CD4-positive, alpha-beta T cell treated with Interleukin-1 beta for 1 hour (primary cell): ENCODE measurements at regions not wholly inside any gene's neighbourhood (a gene's known extent, or its start where the extent isn't known, plus 50 kb on each side); places are given as distances from the start of the nearest gene placed in this dataset.
"Not testable (repeated sequence)": the region's sequence is repeated elsewhere in the genome, so short reads cannot be mapped to it uniquely, and the experiment has no call there.

Experiments used
- DNase-seq, 2 donors: peaks; one replicate each; pipeline ENCODE4 v3.0.0-alpha.2; 2020 to 2022

- DNase-seq = no peak
These were observed 335.0 kb downstream of the PCNX1 start for GRCh38 chr14:71242237-71242748.

GRCh38 chr14:71243697-71244096 lies 336.4 kb downstream of the PCNX1 start:
- no peak for DNase-seq

GRCh38 chr14:71244341-71244740 lies 337.1 kb downstream of the PCNX1 start:
- DNase-seq = no peak

GRCh38 chr14:71245659-71246361 lies 338.6 kb downstream of the PCNX1 start:
- DNase-seq = no peak

GRCh38 chr14:71246539-71246938 lies 339.3 kb downstream of the PCNX1 start:
- DNase-seq = no peak

- no peak for DNase-seq
These were observed 339.8 kb downstream of the PCNX1 start for GRCh38 chr14:71247106-71247505.

- DNase-seq = no peak
These were observed 340.9 kb downstream of the PCNX1 start for GRCh38 chr14:71248194-71248593.

- DNase-seq = no peak
These were observed 343.1 kb downstream of the PCNX1 start for GRCh38 chr14:71250347-71250746.

- no peak for DNase-seq
These were observed 343.5 kb downstream of the PCNX1 start for GRCh38 chr14:71250791-71251190.

GRCh38 chr14:71254091-71254719 lies 346.9 kb downstream of the PCNX1 start:
- DNase-seq = not testable (repeated sequence)

- no peak for DNase-seq
These were observed 353.9 kb downstream of the PCNX1 start for GRCh38 chr14:71261206-71261605.

GRCh38 chr14:71262441-71262840 lies 355.2 kb downstream of the PCNX1 start:
- DNase-seq = no peak

GRCh38 chr14:71264260-71264659 lies 357.0 kb downstream of the PCNX1 start:
- no peak for DNase-seq

- DNase-seq = no peak
These were observed 359.8 kb downstream of the PCNX1 start for GRCh38 chr14:71267007-71267513.

GRCh38 chr14:71267691-71268090 lies 360.4 kb downstream of the PCNX1 start:
- DNase-seq = no peak

- no peak for DNase-seq
These were observed 362.9 kb downstream of the PCNX1 start for GRCh38 chr14:71270111-71270510.

GRCh38 chr14:71271166-71271945 lies 364.1 kb downstream of the PCNX1 start:
- no peak for DNase-seq

GRCh38 chr14:71273366-71273765 lies 366.1 kb downstream of the PCNX1 start:
- no peak for DNase-seq

- DNase-seq = no peak
These were observed 376.8 kb downstream of the PCNX1 start for GRCh38 chr14:71284048-71284447.

- DNase-seq = no peak
These were observed 378.9 kb downstream of the PCNX1 start for GRCh38 chr14:71286126-71286525.

- no peak for DNase-seq
These were observed 380.3 kb downstream of the PCNX1 start for GRCh38 chr14:71287567-71287966.

GRCh38 chr14:71289536-71289935 lies 382.3 kb downstream of the PCNX1 start:
- DNase-seq = peak; percentile 22 to 26

- no peak for DNase-seq
These were observed 383.0 kb downstream of the PCNX1 start for GRCh38 chr14:71290301-71290700.
